Vagina (tissue), 2 donors: ENCODE measurements at regions not wholly inside any gene's neighbourhood (a gene's known extent, or its start where the extent isn't known, plus 50 kb on each side); places are given as distances from the start of the nearest gene placed in this dataset.

Experiments
- CTCF ChIP-seq, 3 experiments: fragments of 450-650 bp in 2 of 3; fragments of 200-600 bp in 1 of 3; sonication (generic) in 1 of 3; IDR thresholded peaks; one replicate each; pipeline ENCODE4 v1.5.1; 2017 to 2019; ENCODE audit warnings: antibody characterized with exemption in 3 of 3, mild to moderate bottlenecking in 2 of 3, moderate library complexity in 2 of 3
- POLR2A ChIP-seq, 2 donors: fragments of 450-650 bp; IDR thresholded peaks; one replicate each; pipeline ENCODE4 v1.6.1; 2017; ENCODE audit warnings: antibody characterized with exemption in 2 of 2, mild to moderate bottlenecking in 2 of 2, moderate library complexity in 2 of 2
- POLR2AphosphoS5 ChIP-seq, 2 donors: sonication (generic); formaldehyde crosslinking; IDR thresholded peaks; one replicate each; pipeline ENCODE4 v1.9.0; 2017; ENCODE audit warnings: antibody characterized with exemption in 2 of 2, mild to moderate bottlenecking in 2 of 2, low read depth in 1 of 2; ENCODE audit not compliant: insufficient read depth in 1 of 2

- no peak for TF ChIP-seq CTCF (IDR thresholded peaks at IDR 0.05)
- TF ChIP-seq POLR2A (IDR thresholded peaks at IDR 0.05), result no peak
- TF ChIP-seq POLR2AphosphoS5 (IDR thresholded peaks at IDR 0.05; ENCODE audit: insufficient read depth in 1 of 2, low read depth in 1 of 2), result no peak
Measured at GRCh38 chr6:47141171-47141570, 99.0 kb upstream of the ADGRF1 start.
